Coronary artery (tissue), 2 donors: ENCODE measurements at regions not wholly inside any gene's neighbourhood (a gene's known extent, or its start where the extent isn't known, plus 50 kb on each side); places are given as distances from the start of the nearest gene placed in this dataset.

Experiments used
- DNase-seq: peaks from one replicate; pipeline ENCODE4 v3.0.0-alpha.2; 2017; ENCODE audit warnings: low spot score
- H3K27ac ChIP-seq, 2 donors: fragments of 200-600 bp; sonication (generic); one replicate each; pipeline ENCODE4 v1.5.1; 2016 to 2019
- H3K4me3 ChIP-seq: fragments of 200-600 bp; sonication (generic); 2 replicates; pipeline ENCODE4 v1.5.1; 2016; ENCODE audit warnings: mild to moderate bottlenecking, moderate library complexity
- TF ChIP-seq, protein P1 (sequence below): fragments of 200-600 bp; sonication (generic); IDR thresholded peaks from one replicate; pipeline ENCODE4 v1.5.1; 2019; ENCODE audit warnings: antibody characterized with exemption

DNA sequence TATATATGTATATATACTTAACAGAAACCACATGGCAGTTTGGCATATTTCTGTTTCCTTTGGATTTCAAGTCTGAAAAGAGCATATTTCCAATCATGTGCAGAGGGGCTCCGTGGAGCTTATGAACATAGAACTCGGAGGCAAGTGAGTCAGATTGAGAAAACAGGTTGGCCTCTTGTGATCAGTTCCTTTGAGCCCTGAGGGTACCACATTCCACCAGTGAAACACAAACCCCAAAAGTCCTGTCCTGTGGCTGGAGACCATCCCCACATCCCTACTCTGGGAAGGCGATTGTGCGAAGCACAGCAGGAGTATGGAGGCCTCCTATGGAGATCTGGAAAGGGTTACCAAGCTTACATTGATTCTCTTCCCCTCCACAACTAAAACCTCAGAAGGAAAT lies 196.7 kb upstream of the TMEM72 start:
- TF ChIP-seq, protein P1, sequence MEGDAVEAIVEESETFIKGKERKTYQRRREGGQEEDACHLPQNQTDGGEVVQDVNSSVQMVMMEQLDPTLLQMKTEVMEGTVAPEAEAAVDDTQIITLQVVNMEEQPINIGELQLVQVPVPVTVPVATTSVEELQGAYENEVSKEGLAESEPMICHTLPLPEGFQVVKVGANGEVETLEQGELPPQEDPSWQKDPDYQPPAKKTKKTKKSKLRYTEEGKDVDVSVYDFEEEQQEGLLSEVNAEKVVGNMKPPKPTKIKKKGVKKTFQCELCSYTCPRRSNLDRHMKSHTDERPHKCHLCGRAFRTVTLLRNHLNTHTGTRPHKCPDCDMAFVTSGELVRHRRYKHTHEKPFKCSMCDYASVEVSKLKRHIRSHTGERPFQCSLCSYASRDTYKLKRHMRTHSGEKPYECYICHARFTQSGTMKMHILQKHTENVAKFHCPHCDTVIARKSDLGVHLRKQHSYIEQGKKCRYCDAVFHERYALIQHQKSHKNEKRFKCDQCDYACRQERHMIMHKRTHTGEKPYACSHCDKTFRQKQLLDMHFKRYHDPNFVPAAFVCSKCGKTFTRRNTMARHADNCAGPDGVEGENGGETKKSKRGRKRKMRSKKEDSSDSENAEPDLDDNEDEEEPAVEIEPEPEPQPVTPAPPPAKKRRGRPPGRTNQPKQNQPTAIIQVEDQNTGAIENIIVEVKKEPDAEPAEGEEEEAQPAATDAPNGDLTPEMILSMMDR = no peak
- Histone ChIP-seq H3K27ac (no peak overlapping the region), H3K4me3 (no peak overlapping the region)
- DNase-seq = no peak

- H3K27ac ChIP-seq = no peak overlapping the region
- DNase-seq = no peak
- no peak overlapping the region for H3K4me3 ChIP-seq
- TF ChIP-seq, protein P1 = no peak
These were observed 196.0 kb upstream of the TMEM72 start for GRCh38 chr10:44715136-44715535.

DNA sequence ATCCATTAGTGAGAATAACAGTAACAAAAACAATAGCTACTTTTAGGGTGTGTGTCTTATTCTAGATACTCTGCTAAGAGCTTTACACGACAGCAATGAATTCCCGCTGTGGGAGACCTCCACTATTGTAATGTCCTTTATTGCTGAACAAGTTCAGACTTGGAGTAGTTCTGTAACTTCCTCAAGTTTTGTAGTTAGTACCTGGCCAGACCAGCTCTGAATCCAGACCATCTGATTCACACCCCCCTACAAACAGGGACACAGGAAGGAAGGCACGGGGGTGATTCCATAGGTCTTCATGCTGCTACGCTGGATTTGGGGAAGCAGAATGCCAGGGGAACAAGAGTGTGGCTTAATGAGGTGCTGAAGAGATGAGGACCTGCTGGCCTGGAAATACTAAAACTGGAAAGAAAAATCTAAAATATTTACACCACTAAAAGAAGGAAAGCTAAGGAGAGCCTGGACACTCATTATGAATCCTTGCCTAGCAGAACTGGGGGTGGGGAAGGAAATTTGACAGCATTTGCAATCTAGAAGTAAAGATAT lies 194.6 kb upstream of the TMEM72 start:
- H3K27ac ChIP-seq = no peak overlapping the region
- DNase-seq = no peak
- H3K4me3 ChIP-seq = no peak overlapping the region
- TF ChIP-seq, protein P1 = no peak

- DNase-seq = no peak
- Histone ChIP-seq H3K27ac (no peak overlapping the region), H3K4me3 (no peak overlapping the region)
- TF ChIP-seq, protein P1 = no peak
These were observed 188.1 kb upstream of the TMEM72 start for GRCh38 chr10:44723082-44723481.

- H3K4me3 ChIP-seq = no peak overlapping the region
- no peak overlapping the region for H3K27ac ChIP-seq
- TF ChIP-seq, protein P1 = no peak
- no peak for DNase-seq
These were observed 187.4 kb upstream of the TMEM72 start for GRCh38 chr10:44723619-44724325.

DNA sequence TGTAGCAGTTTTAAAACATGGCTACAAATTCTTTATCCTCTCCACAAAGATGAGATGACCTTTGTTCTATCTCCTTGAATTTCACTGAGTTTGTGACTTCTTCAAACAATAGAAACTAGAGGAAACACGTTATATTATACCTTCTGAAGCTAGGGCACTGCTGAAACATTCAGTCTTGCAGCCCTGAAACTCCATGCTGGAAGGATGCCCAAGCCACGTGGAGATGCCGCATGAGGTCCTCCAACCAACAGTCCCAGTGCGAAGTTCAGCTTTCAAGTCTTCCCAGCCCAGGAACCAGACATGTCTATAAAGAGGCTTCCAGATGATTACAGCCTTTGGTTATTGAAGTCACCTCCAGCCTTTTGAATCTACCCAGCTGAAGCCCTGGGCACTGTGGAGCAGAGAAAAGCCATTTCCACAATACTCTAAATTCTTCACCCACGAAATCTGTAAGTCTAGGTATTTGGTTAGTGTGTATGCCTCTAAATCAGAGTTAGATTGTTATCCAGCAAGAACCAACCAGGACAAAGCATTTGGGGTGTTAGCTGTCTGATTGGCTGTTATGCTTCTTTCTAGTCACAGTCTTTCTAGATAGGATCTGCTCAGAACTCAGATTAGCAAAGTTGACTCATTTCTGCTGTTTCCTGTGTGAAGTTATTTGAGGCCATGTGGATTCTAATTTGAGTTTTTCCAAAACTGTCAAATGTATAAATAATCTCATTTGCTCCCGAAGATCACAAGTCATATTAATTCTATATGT lies 186.5 kb upstream of the TMEM72 start:
- TF ChIP-seq, protein P1 = no peak
- Histone ChIP-seq H3K4me3 (no peak overlapping the region), H3K27ac (peak overlapping the region in 1 of 2 donors; percentile 55)
- no peak for DNase-seq

DNA sequence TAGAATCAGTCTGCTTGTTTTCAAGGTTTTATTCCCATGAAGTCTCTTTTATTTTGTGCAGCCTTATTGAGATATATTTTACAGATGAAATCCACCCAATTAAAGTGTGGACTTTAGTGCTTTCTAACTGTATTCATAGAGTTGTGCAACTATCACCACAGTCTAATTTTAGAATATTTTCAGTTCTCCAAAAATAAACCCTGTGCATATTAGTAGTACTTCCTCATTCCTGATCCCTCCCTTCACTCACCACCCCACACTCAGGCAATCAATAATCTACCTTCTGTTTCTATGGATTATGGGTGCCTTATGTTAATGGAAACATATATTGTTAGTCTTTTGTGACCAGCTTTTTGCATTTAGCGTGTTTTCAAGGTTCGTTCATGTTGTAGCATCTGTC lies 185.7 kb upstream of the TMEM72 start:
- TF ChIP-seq, protein P1 = no peak
- H3K27ac ChIP-seq = peak overlapping the region in 1 of 2 donors; percentile 26
- DNase-seq = no peak
- no peak overlapping the region for H3K4me3 ChIP-seq
